Immature natural killer cell (primary cell): ENCODE measurements at regions not wholly inside any gene's neighbourhood (a gene's known extent, or its start where the extent isn't known, plus 50 kb on each side); places are given as distances from the start of the nearest gene placed in this dataset.

Experiments
- DNase-seq, 3 donors: peaks; one replicate each; pipeline ENCODE4 v3.0.0; 2022; ENCODE audit warnings: mixed read lengths in 1 of 3
- H3K27ac Mint-ChIP-seq, 6 donors: one replicate each; pipeline ENCODE4 v1.8.0; 2020; ENCODE audit warnings: mixed read lengths in 6 of 6, mild to moderate bottlenecking in 5 of 6, inconsistent platforms in 4 of 6, moderate library complexity in 3 of 6
- H3K27me3 Mint-ChIP-seq, 3 donors: one replicate each; pipeline ENCODE4 v1.8.0; 2020 to 2021; ENCODE audit warnings: low read depth in 3 of 3, mild to moderate bottlenecking in 3 of 3, mixed read lengths in 3 of 3, moderate library complexity in 3 of 3, inconsistent platforms in 1 of 3
- H3K36me3 Mint-ChIP-seq, 3 donors: one replicate each; pipeline ENCODE4 v1.8.0; 2020; ENCODE audit warnings: mixed read lengths in 3 of 3, inconsistent platforms in 2 of 3, mild to moderate bottlenecking in 2 of 3
- H3K4me1 Mint-ChIP-seq, 2 donors: one replicate each; pipeline ENCODE4 v1.8.0; 2020; ENCODE audit warnings: inconsistent platforms in 2 of 2, mild to moderate bottlenecking in 2 of 2, mixed read lengths in 2 of 2, moderate library complexity in 1 of 2
- H3K4me3 Mint-ChIP-seq, 5 donors: one replicate each; pipeline ENCODE4 v1.8.0; 2020; ENCODE audit warnings: mild to moderate bottlenecking in 5 of 5, mixed read lengths in 5 of 5, inconsistent platforms in 3 of 5, moderate library complexity in 3 of 5
- H3K9me3 Mint-ChIP-seq, 6 donors: one replicate each; pipeline ENCODE4 v1.8.0; 2020; ENCODE audit warnings: mild to moderate bottlenecking in 6 of 6, mixed read lengths in 6 of 6, inconsistent platforms in 4 of 6, moderate library complexity in 3 of 6

- H3K27me3 Mint-ChIP-seq: peaks cover 0 to 3% (median 0%) of the 10 kb centered on the region in 3 donors
- H3K4me3 Mint-ChIP-seq: no peak overlapping the region
- no peak for DNase-seq
- H3K4me1 Mint-ChIP-seq: no peaks in the 10 kb centered on the region
- H3K9me3 Mint-ChIP-seq: peaks cover 0 to 3% (median 0%) of the 10 kb centered on the region in 6 donors
- H3K27ac Mint-ChIP-seq: no peak overlapping the region
- no peaks in the 10 kb centered on the region for H3K36me3 Mint-ChIP-seq
These were observed 438.5 kb downstream of the DYNC2H1 start for GRCh38 chr11:103547691-103548090.

GRCh38 chr11:103548838-103549237 is 439.6 kb downstream of the DYNC2H1 start:
- Mint-ChIP-seq H3K27me3 (peaks cover 0 to 3% (median 2%) of the 10 kb centered on the region in 3 donors), H3K27ac (no peak overlapping the region), H3K36me3 (no peaks in the 10 kb centered on the region), H3K9me3 (peaks cover 0 to 3% (median 0%) of the 10 kb centered on the region in 6 donors), H3K4me3 (no peak overlapping the region), H3K4me1 (no peaks in the 10 kb centered on the region)
- no peak for DNase-seq

- H3K36me3 Mint-ChIP-seq: no peaks in the 10 kb centered on the region
- H3K27ac Mint-ChIP-seq: no peak overlapping the region
- no peak for DNase-seq
- peaks cover 0 to 3% (median 0%) of the 10 kb centered on the region in 6 donors for H3K9me3 Mint-ChIP-seq
- peaks cover 0 to 3% (median 0%) of the 10 kb centered on the region in 3 donors for H3K27me3 Mint-ChIP-seq
- no peak overlapping the region for H3K4me3 Mint-ChIP-seq
- no peaks in the 10 kb centered on the region for H3K4me1 Mint-ChIP-seq
These were observed 441.6 kb downstream of the DYNC2H1 start for GRCh38 chr11:103550811-103551210.

- Mint-ChIP-seq H3K4me3 (no peak overlapping the region), H3K4me1 (no peaks in the 10 kb centered on the region), H3K27me3 (peaks cover 0 to 5% (median 0%) of the 10 kb centered on the region in 3 donors), H3K36me3 (no peaks in the 10 kb centered on the region), H3K27ac (no peak overlapping the region), H3K9me3 (peaks cover 0 to 3% (median 0%) of the 10 kb centered on the region in 6 donors)
- no peak for DNase-seq
These were observed 442.9 kb downstream of the DYNC2H1 start for GRCh38 chr11:103552086-103552485.

GRCh38 chr11:103556171-103556570 is 446.9 kb downstream of the DYNC2H1 start:
- Mint-ChIP-seq H3K4me1 (no peaks in the 10 kb centered on the region), H3K36me3 (no peaks in the 10 kb centered on the region), H3K27me3 (peaks cover 0 to 5% (median 2%) of the 10 kb centered on the region in 3 donors), H3K27ac (no peak overlapping the region), H3K9me3 (peaks cover 0 to 6% (median 1%) of the 10 kb centered on the region in 6 donors), H3K4me3 (no peak overlapping the region)
- DNase-seq: no peak

GRCh38 chr11:103566116-103566515 is 456.9 kb downstream of the DYNC2H1 start:
- no peaks in the 10 kb centered on the region for H3K4me1 Mint-ChIP-seq
- H3K36me3 Mint-ChIP-seq: no peaks in the 10 kb centered on the region
- H3K4me3 Mint-ChIP-seq: no peak overlapping the region
- peaks cover 0 to 6% (median 1%) of the 10 kb centered on the region in 6 donors for H3K9me3 Mint-ChIP-seq
- no peak overlapping the region for H3K27ac Mint-ChIP-seq
- DNase-seq: no peak
- peaks cover 0 to 3% (median 3%) of the 10 kb centered on the region in 3 donors for H3K27me3 Mint-ChIP-seq

- Mint-ChIP-seq H3K36me3 (no peaks in the 10 kb centered on the region), H3K9me3 (peaks cover 0 to 1% (median 0%) of the 10 kb centered on the region in 6 donors), H3K27me3 (peaks cover 0 to 1% (median 0%) of the 10 kb centered on the region in 3 donors), H3K27ac (no peak overlapping the region), H3K4me3 (no peak overlapping the region), H3K4me1 (no peaks in the 10 kb centered on the region)
- DNase-seq: no peak
These were observed 454.7 kb upstream of the DDI1 start for GRCh38 chr11:103581760-103582159.

GRCh38 chr11:103582351-103582909 is 454.0 kb upstream of the DDI1 start:
- H3K36me3 Mint-ChIP-seq: no peaks in the 10 kb centered on the region
- no peak overlapping the region for H3K4me3 Mint-ChIP-seq
- peaks cover 0 to 2% (median under 1%) of the 10 kb centered on the region in 3 donors for H3K27me3 Mint-ChIP-seq
- no peaks in the 10 kb centered on the region for H3K4me1 Mint-ChIP-seq
- peaks cover 0 to 2% (median 0%) of the 10 kb centered on the region in 6 donors for H3K9me3 Mint-ChIP-seq
- no peak overlapping the region for H3K27ac Mint-ChIP-seq
- no peak for DNase-seq

- peaks cover 0 to 5% (median 4%) of the 10 kb centered on the region in 3 donors for H3K27me3 Mint-ChIP-seq
These were observed 452.4 kb upstream of the DDI1 start for GRCh38 chr11:103584021-103584420.

GRCh38 chr11:103584720-103585119 is 451.7 kb upstream of the DDI1 start:
- no peak for DNase-seq
- H3K27me3 Mint-ChIP-seq: peaks cover 0 to 5% (median 4%) of the 10 kb centered on the region in 3 donors
- H3K27ac Mint-ChIP-seq: no peak overlapping the region
- peaks cover 0 to 2% (median 0%) of the 10 kb centered on the region in 6 donors for H3K9me3 Mint-ChIP-seq
- H3K4me1 Mint-ChIP-seq: no peaks in the 10 kb centered on the region
- no peaks in the 10 kb centered on the region for H3K36me3 Mint-ChIP-seq
- no peak overlapping the region for H3K4me3 Mint-ChIP-seq

More at GRCh38 chr11:103584021-103584420, 452.4 kb upstream of the DDI1 start:
- H3K4me1 Mint-ChIP-seq: no peaks in the 10 kb centered on the region
- H3K36me3 Mint-ChIP-seq: no peaks in the 10 kb centered on the region
- no peak for DNase-seq
- no peak overlapping the region for H3K27ac Mint-ChIP-seq
- no peak overlapping the region for H3K4me3 Mint-ChIP-seq
- peaks cover 0 to 2% (median 0%) of the 10 kb centered on the region in 6 donors for H3K9me3 Mint-ChIP-seq

- no peaks in the 10 kb centered on the region for H3K36me3 Mint-ChIP-seq
- H3K27ac Mint-ChIP-seq: no peak overlapping the region
- no peaks in the 10 kb centered on the region for H3K4me1 Mint-ChIP-seq
- no peak overlapping the region for H3K4me3 Mint-ChIP-seq
- peaks cover 0 to 5% (median 4%) of the 10 kb centered on the region in 3 donors for H3K27me3 Mint-ChIP-seq
- peaks cover 0 to 2% (median 0%) of the 10 kb centered on the region in 6 donors for H3K9me3 Mint-ChIP-seq
- no peak for DNase-seq
These were observed 451.0 kb upstream of the DDI1 start for GRCh38 chr11:103585401-103585800.

GRCh38 chr11:103585911-103586310 is 450.5 kb upstream of the DDI1 start:
- no peak overlapping the region for H3K27ac Mint-ChIP-seq
- H3K4me1 Mint-ChIP-seq: no peaks in the 10 kb centered on the region
- peaks cover 0 to 2% (median 0%) of the 10 kb centered on the region in 6 donors for H3K9me3 Mint-ChIP-seq
- no peak for DNase-seq
- no peak overlapping the region for H3K4me3 Mint-ChIP-seq
- H3K36me3 Mint-ChIP-seq: no peaks in the 10 kb centered on the region
- peaks cover 0 to 5% (median 4%) of the 10 kb centered on the region in 3 donors for H3K27me3 Mint-ChIP-seq

GRCh38 chr11:103586756-103587155 is 449.7 kb upstream of the DDI1 start:
- Mint-ChIP-seq H3K27ac (no peak overlapping the region), H3K36me3 (no peaks in the 10 kb centered on the region), H3K4me1 (no peaks in the 10 kb centered on the region), H3K4me3 (no peak overlapping the region), H3K9me3 (peaks cover 0 to 2% (median 0%) of the 10 kb centered on the region in 6 donors), H3K27me3 (peaks cover 0 to 5% (median 4%) of the 10 kb centered on the region in 3 donors)
- DNase-seq: no peak

GRCh38 chr11:103587901-103588788 is 448.3 kb upstream of the DDI1 start:
- no peak for DNase-seq
- Mint-ChIP-seq H3K27me3 (peaks cover 0 to 5% (median 3%) of the 10 kb centered on the region in 3 donors), H3K4me3 (no peak overlapping the region), H3K9me3 (peaks cover 0 to 2% (median 0%) of the 10 kb centered on the region in 6 donors), H3K4me1 (no peaks in the 10 kb centered on the region), H3K27ac (no peak overlapping the region), H3K36me3 (no peaks in the 10 kb centered on the region)
